Body of pancreas (tissue), 4 donors: ENCODE measurements at regions not wholly inside any gene's neighbourhood (a gene's known extent, or its start where the extent isn't known, plus 50 kb on each side); places are given as distances from the start of the nearest gene placed in this dataset.

Experiments used
- ATAC-seq: fragments of 150-250 bp; one replicate; pipeline ENCODE4 v1.9.1; 2016
- DNase-seq, 4 donors: peaks; one replicate each; pipeline ENCODE4 v3.0.0-alpha.2; 2019
- H3K27ac ChIP-seq, 4 donors: fragments of 200-600 bp; sonication (generic); 1 replicate in 3 of 4; 2 replicates in 1 of 4; pipeline versions ENCODE4 v1.5.1 to v1.6.1; 2016 to 2019; ENCODE audit warnings: mild to moderate bottlenecking in 1 of 4, mixed read lengths in 1 of 4, moderate library complexity in 1 of 4
- H3K27me3 ChIP-seq, 2 donors: fragments of 200-600 bp; sonication (generic); one replicate each; pipeline ENCODE4 v1.6.0; 2016; ENCODE audit warnings: mild to moderate bottlenecking in 1 of 2
- H3K36me3 ChIP-seq, 2 donors: fragments of 200-600 bp; sonication (generic); replicated peaks in 1 of 2; 2 replicates each; pipeline ENCODE4 v1.5.1; 2016; ENCODE audit warnings: low read depth in 2 of 2; ENCODE audit not compliant: insufficient read depth in 1 of 2
- H3K4me1 ChIP-seq: fragments of 200-600 bp; sonication (generic); one replicate; pipeline ENCODE4 v1.6.0; 2016
- H3K4me3 ChIP-seq, 2 donors: fragments of 200-600 bp; sonication (generic); 1 replicate in 1 of 2; 2 replicates in 1 of 2; pipeline ENCODE4 v1.5.1; 2016 to 2019
- H3K9me3 ChIP-seq, 3 donors: fragments of 200-600 bp; sonication (generic); 1 replicate in 2 of 3; 2 replicates in 1 of 3; pipeline ENCODE4 v1.5.1; 2016
- CTCF ChIP-seq, 7 experiments: fragments of 450-650 bp in 4 of 7; fragments of 200-600 bp in 3 of 7; sonication (generic) in 3 of 7; IDR thresholded peaks; one replicate each; pipeline ENCODE4 v1.5.1; 2016 to 2019; ENCODE audit warnings: antibody characterized with exemption in 7 of 7
- POLR2A ChIP-seq, 3 donors: fragments of 450-650 bp; IDR thresholded peaks; one replicate each; pipeline ENCODE4 v1.6.1; 2016; ENCODE audit warnings: antibody characterized with exemption in 3 of 3, mild to moderate bottlenecking in 2 of 3
- WGBS, 2 donors: methylation state at CpG; one replicate each; pipeline ENCODE4 v1.1.5; 2017; 5-methylcytosine and 5-hydroxymethylcytosine counted together
- intact Hi-C: fragments of 100-400 bp; cut with DNase I; formaldehyde crosslinking; loops from one replicate; pipeline ENCODE4 v1.15.1; 2023

DNA sequence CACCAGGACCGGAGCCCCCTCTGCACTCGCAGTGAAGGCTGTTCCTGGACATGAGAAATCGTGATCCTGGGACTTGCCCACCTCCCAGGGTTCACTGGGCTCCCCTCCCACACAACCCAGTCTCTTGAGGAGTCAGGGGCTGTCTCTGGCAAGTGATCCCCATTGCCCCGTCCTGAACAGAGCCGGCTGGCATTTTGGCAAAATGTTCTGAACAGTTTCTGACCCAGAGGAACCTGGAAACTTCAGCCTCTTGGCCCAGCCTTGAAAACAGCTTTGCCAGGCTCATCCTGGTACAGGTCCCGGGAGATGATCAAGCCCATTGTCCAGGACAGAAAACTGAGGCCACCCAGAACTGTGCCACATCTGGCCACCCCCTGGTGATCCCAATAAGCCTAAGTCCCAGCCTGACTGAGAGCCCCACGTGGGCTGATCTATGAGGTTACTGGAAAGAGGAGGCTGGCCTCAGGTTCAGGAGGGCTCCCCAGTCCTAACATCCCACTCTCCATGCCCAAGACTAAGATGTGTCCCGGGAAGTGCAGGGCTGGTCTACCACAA is 115.7 kb downstream of the OAT start:
- Histone ChIP-seq H3K4me1 (no peaks in the 10 kb centered on the region), H3K36me3 (no peaks in the 10 kb centered on the region), H3K4me3 (no peak overlapping the region), H3K27me3 (no peaks in the 10 kb centered on the region), H3K9me3 (peaks cover 0 to 5% (median 0%) of the 10 kb centered on the region in 3 donors), H3K27ac (no peak overlapping the region)
- no peak for DNase-seq
- WGBS, 2 donors, result 55 to 72% methylated on average over 4 to 8 of the region's 8 CpGs
- TF ChIP-seq CTCF (IDR thresholded peaks at IDR 0.05) (no peak), POLR2A (IDR thresholded peaks at IDR 0.05) (no peak)
- ATAC-seq, result no peak
- intact Hi-C loops, result no loop called here

GRCh38 chr10:124301736-124302135 is 117.0 kb downstream of the OAT start:
- no peak overlapping the region for H3K4me3 ChIP-seq
- no peaks in the 10 kb centered on the region for H3K4me1 ChIP-seq
- TF ChIP-seq POLR2A (IDR thresholded peaks at IDR 0.05) (no peak), CTCF (IDR thresholded peaks at IDR 0.05) (no peak)
- intact Hi-C loops, result no loop called here
- H3K36me3 ChIP-seq, result no peaks in the 10 kb centered on the region
- DNase-seq (no peak), ATAC-seq (no peak)
- no peak overlapping the region for H3K27ac ChIP-seq
- no peaks in the 10 kb centered on the region for H3K27me3 ChIP-seq
- peaks cover 0 to 5% (median 0%) of the 10 kb centered on the region in 3 donors for H3K9me3 ChIP-seq
- 81 to 82% methylated on average over 9 of the region's 9 CpGs for WGBS, 2 donors

DNA sequence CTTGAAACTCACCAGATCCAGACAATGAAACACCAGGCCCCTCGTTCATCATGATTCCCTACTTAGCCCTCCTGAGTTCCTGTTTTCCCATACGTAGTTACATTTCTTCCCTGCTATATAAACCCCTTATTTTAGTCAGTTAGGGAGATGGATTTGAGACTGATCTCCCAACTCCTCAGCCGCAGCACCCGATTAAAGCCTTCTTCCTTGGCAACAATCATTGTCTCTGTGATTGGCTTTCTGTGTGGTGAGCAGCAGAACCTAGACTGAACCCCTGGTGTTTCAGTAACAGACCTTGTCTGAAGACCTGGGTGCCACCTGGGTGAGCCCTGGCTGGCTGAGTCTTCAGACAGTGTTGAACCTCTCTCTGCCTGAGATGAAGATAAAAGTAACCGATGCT is 118.0 kb downstream of the OAT start:
- TF ChIP-seq POLR2A (IDR thresholded peaks at IDR 0.05) (no peak), CTCF (IDR thresholded peaks at IDR 0.05) (no peak)
- intact Hi-C loops, result no loop called here
- peaks cover 0 to 5% (median 0%) of the 10 kb centered on the region in 3 donors for H3K9me3 ChIP-seq
- 75 to 86% methylated on average over 5 of the region's 5 CpGs for WGBS, 2 donors
- no peaks in the 10 kb centered on the region for H3K4me1 ChIP-seq
- no peak overlapping the region for H3K27ac ChIP-seq
- H3K4me3 ChIP-seq, result no peak overlapping the region
- ATAC-seq (no peak), DNase-seq (no peak)
- no peaks in the 10 kb centered on the region for H3K27me3 ChIP-seq
- no peaks in the 10 kb centered on the region for H3K36me3 ChIP-seq

DNA sequence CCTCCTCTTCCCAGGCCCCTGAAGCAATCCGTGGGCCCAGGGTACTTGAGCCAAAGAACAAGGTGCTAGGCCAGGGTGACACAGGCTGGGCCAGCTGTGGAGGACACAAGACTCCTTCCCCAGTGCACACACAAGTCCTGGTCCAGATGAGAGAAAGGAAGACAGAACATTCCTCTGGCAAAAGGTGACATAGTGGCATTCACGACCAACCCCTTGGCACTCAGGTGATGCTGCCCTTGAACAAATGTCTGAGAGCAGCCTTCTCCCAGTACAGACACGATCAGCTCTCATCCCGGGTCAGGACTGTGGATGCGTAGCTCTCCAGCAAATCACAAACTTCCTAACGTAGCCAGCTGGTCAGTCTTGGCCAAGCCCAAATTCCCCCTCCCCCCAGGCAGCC is 118.5 kb downstream of the OAT start:
- Histone ChIP-seq H3K27ac (no peak overlapping the region), H3K4me1 (no peaks in the 10 kb centered on the region), H3K9me3 (peaks cover 0 to 5% (median 0%) of the 10 kb centered on the region in 3 donors), H3K4me3 (no peak overlapping the region), H3K36me3 (no peaks in the 10 kb centered on the region), H3K27me3 (no peaks in the 10 kb centered on the region)
- ATAC-seq (no peak), DNase-seq (no peak)
- intact Hi-C loops, result no loop called here
- 72 to 73% methylated on average over 6 of the region's 6 CpGs for WGBS, 2 donors
- TF ChIP-seq CTCF (IDR thresholded peaks at IDR 0.05), result no peak

DNA sequence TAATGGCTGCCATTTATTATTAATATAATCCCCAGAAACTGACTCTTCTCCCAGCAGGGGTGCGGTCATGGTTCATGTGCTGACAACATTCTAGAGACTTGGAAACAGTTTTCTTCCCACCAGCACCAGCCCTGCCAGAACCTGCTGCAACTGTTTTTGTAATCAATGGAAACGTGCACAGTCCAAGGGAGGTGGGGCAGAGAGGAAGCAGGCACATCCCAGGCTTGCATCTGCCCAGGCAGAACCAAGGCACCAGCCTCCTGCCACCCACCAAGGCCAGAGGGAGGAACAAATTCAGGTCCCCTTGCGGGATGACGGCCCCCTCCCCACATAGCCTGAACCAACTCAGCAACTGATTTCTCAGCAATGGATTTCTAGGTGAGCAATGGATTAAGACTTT is 119.0 kb downstream of the OAT start:
- ATAC-seq, result no peak
- intact Hi-C loops, result no loop called here
- H3K9me3 ChIP-seq, result peaks cover 0 to 5% (median 0%) of the 10 kb centered on the region in 3 donors
- H3K4me3 ChIP-seq, result no peak overlapping the region
- no peak for DNase-seq
- H3K27me3 ChIP-seq, result no peaks in the 10 kb centered on the region
- H3K4me1 ChIP-seq, result no peaks in the 10 kb centered on the region
- WGBS, 2 donors, result 62 to 66% methylated on average over 4 of the region's 4 CpGs
- no peak for TF ChIP-seq CTCF (IDR thresholded peaks at IDR 0.05)
- no peak overlapping the region for H3K27ac ChIP-seq
- no peaks in the 10 kb centered on the region for H3K36me3 ChIP-seq
